H9 (cell line): ENCODE measurements at regions not wholly inside any gene's neighbourhood (a gene's known extent, or its start where the extent isn't known, plus 50 kb on each side); places are given as distances from the start of the nearest gene placed in this dataset.

Experiments
- DNase-seq: peaks from one replicate; pipeline ENCODE4 v3.0.0-alpha.2; 2017
- H2AFZ ChIP-seq: one replicate; pipeline ENCODE4 v1.6.1; 2013; ENCODE audit warnings: mild to moderate bottlenecking, low read length, control low read depth, moderate library complexity
- H2AK5ac ChIP-seq: 2 replicates; pipeline ENCODE4 v1.6.1; 2013; ENCODE audit warnings: low read length, control low read depth, mixed read lengths; ENCODE audit not compliant: insufficient read length
- H2BK120ac ChIP-seq: one replicate; pipeline ENCODE4 v1.6.1; 2013; ENCODE audit warnings: low read depth, mild to moderate bottlenecking, low read length, control low read depth, inconsistent platforms; ENCODE audit not compliant: poor library complexity, severe bottlenecking
- H2BK12ac ChIP-seq: 2 replicates; pipeline ENCODE4 v1.6.1; 2013; ENCODE audit warnings: low read length, control low read depth, mixed read lengths, low read depth; ENCODE audit not compliant: insufficient read length
- H2BK15ac ChIP-seq: 2 replicates; pipeline ENCODE4 v1.6.1; 2013; ENCODE audit warnings: low read depth, low read length, control low read depth
- H2BK20ac ChIP-seq: one replicate; pipeline ENCODE4 v1.6.1; 2013; ENCODE audit warnings: low read depth, mild to moderate bottlenecking, low read length, control low read depth, inconsistent platforms; ENCODE audit not compliant: poor library complexity, severe bottlenecking
- H2BK5ac ChIP-seq: 2 replicates; pipeline ENCODE4 v1.6.1; 2013; ENCODE audit warnings: low read length, control low read depth, mixed read lengths; ENCODE audit not compliant: insufficient read length
- H3K14ac ChIP-seq: 2 replicates; pipeline ENCODE4 v1.6.1; 2013; ENCODE audit warnings: low read length, control low read depth; ENCODE audit not compliant: insufficient read depth
- H3K18ac ChIP-seq: 2 replicates; pipeline ENCODE4 v1.6.1; 2013; ENCODE audit warnings: low read depth, mild to moderate bottlenecking, mixed read lengths, low read length, control low read depth; ENCODE audit not compliant: insufficient read length
- H3K23ac ChIP-seq: 2 replicates; pipeline ENCODE4 v1.6.1; 2013; ENCODE audit warnings: low read length, control low read depth, mixed read lengths, low read depth; ENCODE audit not compliant: insufficient read length
- H3K23me2 ChIP-seq: 2 replicates; pipeline ENCODE4 v1.6.1; 2013; ENCODE audit warnings: low read depth, mild to moderate bottlenecking, mixed read lengths, low read length, control low read depth; ENCODE audit not compliant: insufficient read length, poor library complexity, severe bottlenecking
- H3K27ac ChIP-seq: 2 replicates; pipeline ENCODE4 v1.5.1; 2013; ENCODE audit warnings: low read length, control low read depth, mixed read lengths, low read depth; ENCODE audit not compliant: insufficient read length
- H3K27me3 ChIP-seq: 2 replicates; pipeline ENCODE4 v1.6.1; 2013; ENCODE audit warnings: low read length, control low read depth, inconsistent platforms; ENCODE audit not compliant: insufficient read depth
- H3K4ac ChIP-seq: 2 replicates; pipeline ENCODE4 v1.6.1; 2013; ENCODE audit warnings: low read depth, mild to moderate bottlenecking, control low read depth, inconsistent platforms, low read length, moderate library complexity
- H3K4me1 ChIP-seq: 2 replicates; pipeline ENCODE4 v1.6.1; 2013; ENCODE audit warnings: low read length, control low read depth, inconsistent platforms; ENCODE audit not compliant: insufficient read depth
- H3K4me2 ChIP-seq: 2 replicates; pipeline ENCODE4 v1.6.1; 2013; ENCODE audit warnings: low read length, control low read depth, mixed read lengths; ENCODE audit not compliant: insufficient read length, insufficient read depth
- H3K56ac ChIP-seq: 2 replicates; pipeline ENCODE4 v1.6.1; 2013; ENCODE audit warnings: low read depth, mild to moderate bottlenecking, mixed read lengths, low read length, control low read depth; ENCODE audit not compliant: insufficient read length
- H3K79me1 ChIP-seq: 2 replicates; pipeline ENCODE4 v1.6.1; 2013; ENCODE audit warnings: low read depth, mild to moderate bottlenecking, moderate library complexity, low read length, control low read depth, inconsistent platforms; ENCODE audit not compliant: insufficient read depth, poor library complexity, severe bottlenecking
- H3K79me2 ChIP-seq: 2 replicates; pipeline ENCODE4 v1.6.1; 2013; ENCODE audit warnings: low read length, control low read depth, inconsistent platforms; ENCODE audit not compliant: insufficient read depth
- H3K9ac ChIP-seq: 2 replicates; pipeline ENCODE4 v1.6.1; 2013; ENCODE audit warnings: low read length, control low read depth, mixed read lengths; ENCODE audit not compliant: insufficient read length; ENCODE audit errors: extremely low read depth
- H3K9me3 ChIP-seq: one replicate; pipeline ENCODE4 v1.6.1; 2013; ENCODE audit warnings: low read depth, low read length, inconsistent platforms; ENCODE audit not compliant: control insufficient read depth
- H3T11ph ChIP-seq: one replicate; pipeline ENCODE4 v1.6.1; 2013; ENCODE audit warnings: mild to moderate bottlenecking, low read length, control low read depth, inconsistent platforms
- H4K20me1 ChIP-seq: one replicate; pipeline ENCODE4 v1.6.1; 2013; ENCODE audit not compliant: control insufficient read depth, insufficient read length, insufficient read depth
- H4K5ac ChIP-seq: 2 replicates; pipeline ENCODE4 v1.6.1; 2013; ENCODE audit warnings: low read depth, mild to moderate bottlenecking, mixed read lengths, low read length, control low read depth; ENCODE audit not compliant: insufficient read length
- H4K8ac ChIP-seq: replicated peaks from 2 replicates; pipeline ENCODE4 v1.6.1; 2013; ENCODE audit warnings: low read length, control low read depth, mixed read lengths, low read depth; ENCODE audit not compliant: insufficient read length
- H4K91ac ChIP-seq: 2 replicates; pipeline ENCODE4 v1.6.1; 2013; ENCODE audit warnings: low read depth, mild to moderate bottlenecking, moderate library complexity, mixed read lengths, low read length, control low read depth; ENCODE audit not compliant: insufficient read length
- H3K27ac Mint-ChIP-seq, 3 experiments: 2 replicates in 2 of 3; 3 replicates in 1 of 3; pipeline ENCODE4 v1.8.0; 2020 to 2021; ENCODE audit warnings: mixed read lengths in 3 of 3, mild to moderate bottlenecking in 1 of 3, moderate library complexity in 1 of 3
- H3K27me3 Mint-ChIP-seq: 2 replicates; pipeline ENCODE4 v1.8.0; 2021; ENCODE audit warnings: low read depth, mild to moderate bottlenecking, moderate library complexity, mixed read lengths
- H3K36me3 Mint-ChIP-seq, 3 experiments: 2 replicates in 2 of 3; 3 replicates in 1 of 3; pipeline ENCODE4 v1.8.0; 2020 to 2021; ENCODE audit warnings: low read depth in 3 of 3, mixed read lengths in 3 of 3; ENCODE audit not compliant: insufficient read depth in 1 of 3
- H3K4me1 Mint-ChIP-seq, 2 experiments: 2 replicates each; pipeline ENCODE4 v1.8.0; 2020; ENCODE audit warnings: mixed read lengths in 2 of 2
- H3K4me3 Mint-ChIP-seq, 2 experiments: 2 replicates in 1 of 2; 3 replicates in 1 of 2; pipeline ENCODE4 v1.8.0; 2020 to 2021; ENCODE audit warnings: mild to moderate bottlenecking in 2 of 2, mixed read lengths in 2 of 2, moderate library complexity in 1 of 2
- H3K9me3 Mint-ChIP-seq, 2 experiments: 2 replicates in 1 of 2; 3 replicates in 1 of 2; pipeline ENCODE4 v1.8.0; 2020; ENCODE audit warnings: mild to moderate bottlenecking in 2 of 2, mixed read lengths in 2 of 2, moderate library complexity in 1 of 2
- CTCF ChIP-seq: fragments of 200-600 bp; sonication (generic); conservative IDR thresholded peaks from 3 replicates; pipeline ENCODE4 v1.8.0; 2021; ENCODE audit warnings: antibody characterized with exemption, mild to moderate bottlenecking
- WGBS: extraction: QIAGEN DNeasy Blood & Tissue Kit; methylation state at CpG from one replicate; pipeline ENCODE4 v1.1.7; 2013; ENCODE audit warnings: missing lambda C conversion rate, low lambda C conversion rate, mixed read lengths; ENCODE audit not compliant: insufficient read length; ENCODE audit errors: extremely low coverage; 5-methylcytosine and 5-hydroxymethylcytosine counted together

DNA sequence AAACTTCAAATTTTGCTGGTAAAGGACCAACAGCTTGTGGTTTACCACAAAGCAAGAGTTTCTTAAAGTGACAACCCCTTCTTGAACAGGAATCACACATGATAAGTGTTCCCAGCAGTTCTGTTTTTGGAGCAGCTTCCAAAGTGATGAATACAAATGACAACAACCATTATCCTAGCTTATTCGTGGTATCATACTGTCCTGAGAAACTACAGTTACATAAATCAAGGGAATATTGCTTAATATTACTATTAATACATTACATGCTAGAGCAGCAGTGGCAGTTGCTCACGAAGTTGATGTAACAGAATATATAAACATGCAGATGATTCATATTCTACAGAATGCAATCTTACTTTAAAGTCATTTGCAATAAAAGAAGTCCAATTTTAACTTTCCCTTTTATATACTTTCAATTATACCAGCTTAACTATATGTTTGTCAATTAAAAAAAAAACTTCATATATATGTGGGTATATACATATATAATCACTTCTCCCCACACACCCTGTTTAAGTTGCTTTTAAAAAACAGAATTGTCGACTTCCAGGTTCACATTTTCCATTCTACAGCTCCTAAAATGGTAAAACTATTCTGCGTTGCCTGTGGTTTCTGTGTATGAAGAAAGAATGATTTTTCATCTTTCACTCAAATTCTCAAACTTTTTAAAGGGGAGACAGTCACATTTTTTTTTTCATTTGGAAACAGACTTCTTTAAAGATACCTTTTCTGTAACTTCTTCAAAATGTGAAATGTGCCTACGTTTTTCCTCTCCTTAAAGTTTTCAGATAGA, 713.6 kb downstream of the TDRD15 start:
- Histone ChIP-seq H3K79me2 (no peaks in the 10 kb centered on the region), H3K27ac (no peak overlapping the region), H4K8ac (no peak overlapping the region), H4K91ac (no peak overlapping the region), H2BK20ac (no peak overlapping the region), H3K4me2 (no peak overlapping the region), H2BK5ac (no peak overlapping the region), H3K9me3 (no peaks in the 10 kb centered on the region), H3K23ac (no peak overlapping the region), H3K9ac (no peak overlapping the region), H4K5ac (no peak overlapping the region), H3K27me3 (no peaks in the 10 kb centered on the region), H3K79me1 (no peaks in the 10 kb centered on the region), H2BK120ac (no peak overlapping the region), H2BK12ac (no peak overlapping the region), H3K18ac (no peak overlapping the region), H3K4me1 (peaks cover 2% of the 10 kb centered on the region; the same call in 1 of the 2 replicates), H3K56ac (no peak overlapping the region), H4K20me1 (no peaks in the 10 kb centered on the region), H2AK5ac (no peak overlapping the region), H3T11ph (no peak overlapping the region), H3K4ac (no peak overlapping the region), H2AFZ (no peak overlapping the region), H2BK15ac (no peak overlapping the region), H3K23me2 (no peaks in the 10 kb centered on the region), H3K14ac (no peak overlapping the region)
- Mint-ChIP-seq H3K9me3 (no peaks in the 10 kb centered on the region; a peak in 1 of 5 replicates), H3K27ac (no peak overlapping the region), H3K36me3 (peaks cover 0 to 4% (median 0%) of the 10 kb centered on the region in 3 experiments; a peak in 3 of 7 replicates), H3K4me3 (no peak overlapping the region), H3K4me1 (peaks cover 20 to 23% of the 10 kb centered on the region in 2 experiments), H3K27me3 (no peaks in the 10 kb centered on the region)
- no peak for TF ChIP-seq CTCF
- no peak for DNase-seq
- no CpG with 5 or more reads among the region's 5 CpGs for WGBS
